Left lung (tissue), 4 donors: ENCODE measurements at regions not wholly inside any gene's neighbourhood (a gene's known extent, or its start where the extent isn't known, plus 50 kb on each side); places are given as distances from the start of the nearest gene placed in this dataset.

Experiments
- ATAC-seq: fragments of 200-7000 bp; cut with Tn5 transposase; one replicate; pipeline ENCODE4 v1.9.1; 2020; ENCODE audit warnings: moderate library complexity
- DNase-seq, 4 donors: peaks; one replicate each; pipeline ENCODE4 v3.0.0-alpha.2; 2013 to 2020
- H3K27ac ChIP-seq, 2 donors: fragments of 200-600 bp; sonication (generic) in 1 of 2; one replicate each; pipeline versions ENCODE4 v1.5.0 to v1.8.0; 2020 to 2021
- H3K27me3 ChIP-seq, 2 donors: fragments of 200-600 bp; sonication (generic) in 1 of 2; one replicate each; pipeline versions ENCODE4 v1.5.0 to v1.8.0; 2020 to 2021
- H3K36me3 ChIP-seq, 2 donors: fragments of 200-600 bp; sonication (generic) in 1 of 2; one replicate each; pipeline versions ENCODE4 v1.5.0 to v1.8.0; 2020 to 2021
- H3K4me1 ChIP-seq, 2 donors: fragments of 200-600 bp; one replicate each; pipeline ENCODE4 v1.8.0; 2021
- H3K4me3 ChIP-seq, 2 donors: fragments of 200-600 bp; sonication (generic) in 1 of 2; one replicate each; pipeline versions ENCODE4 v1.5.0 to v1.8.0; 2020 to 2021; ENCODE audit warnings: mild to moderate bottlenecking in 1 of 2
- H3K9me3 ChIP-seq, 2 donors: fragments of 200-600 bp; sonication (generic) in 1 of 2; one replicate each; pipeline versions ENCODE4 v1.5.0 to v1.8.0; 2020 to 2021
- intact Hi-C, 2 donors: fragments of 100-400 bp; cut with DNase I; formaldehyde crosslinking; loops; one replicate each; pipeline versions ENCODE4 v1.11.2 to v1.14.2; 2022
- TF ChIP-seq, protein P1 (sequence below), 2 donors: fragments of 200-600 bp; sonication (generic) in 1 of 2; IDR thresholded peaks; one replicate each; pipeline versions ENCODE4 v1.5.0 to v1.8.0; 2021; ENCODE audit warnings: antibody characterized with exemption in 2 of 2
- donor health status: DM: no; HTN: yes; CAD: no.
- donor health status: DM: no; HTN: no; CAD: no.

DNA sequence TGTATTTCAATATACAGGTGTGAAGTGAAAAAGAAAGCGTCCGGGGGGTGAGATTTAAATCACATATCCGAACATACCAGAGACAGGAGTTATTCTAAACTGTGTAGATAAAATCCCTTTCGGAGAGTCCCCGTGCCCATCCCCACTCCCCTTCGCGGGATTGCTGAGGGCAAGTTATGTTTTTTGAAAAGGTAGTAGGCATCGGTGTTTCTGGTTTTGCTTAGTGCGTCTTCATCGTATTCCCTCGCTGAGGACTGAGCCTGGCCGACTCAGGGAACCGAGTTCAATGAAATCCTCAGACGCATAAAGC lies 583.4 kb downstream of the ZEB2 start:
- peak overlapping the region; percentile 79 to 93 for H3K27ac ChIP-seq
- TF ChIP-seq, protein P1, sequence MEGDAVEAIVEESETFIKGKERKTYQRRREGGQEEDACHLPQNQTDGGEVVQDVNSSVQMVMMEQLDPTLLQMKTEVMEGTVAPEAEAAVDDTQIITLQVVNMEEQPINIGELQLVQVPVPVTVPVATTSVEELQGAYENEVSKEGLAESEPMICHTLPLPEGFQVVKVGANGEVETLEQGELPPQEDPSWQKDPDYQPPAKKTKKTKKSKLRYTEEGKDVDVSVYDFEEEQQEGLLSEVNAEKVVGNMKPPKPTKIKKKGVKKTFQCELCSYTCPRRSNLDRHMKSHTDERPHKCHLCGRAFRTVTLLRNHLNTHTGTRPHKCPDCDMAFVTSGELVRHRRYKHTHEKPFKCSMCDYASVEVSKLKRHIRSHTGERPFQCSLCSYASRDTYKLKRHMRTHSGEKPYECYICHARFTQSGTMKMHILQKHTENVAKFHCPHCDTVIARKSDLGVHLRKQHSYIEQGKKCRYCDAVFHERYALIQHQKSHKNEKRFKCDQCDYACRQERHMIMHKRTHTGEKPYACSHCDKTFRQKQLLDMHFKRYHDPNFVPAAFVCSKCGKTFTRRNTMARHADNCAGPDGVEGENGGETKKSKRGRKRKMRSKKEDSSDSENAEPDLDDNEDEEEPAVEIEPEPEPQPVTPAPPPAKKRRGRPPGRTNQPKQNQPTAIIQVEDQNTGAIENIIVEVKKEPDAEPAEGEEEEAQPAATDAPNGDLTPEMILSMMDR (IDR thresholded peaks at IDR 0.05) = no peak
- H3K9me3 ChIP-seq = no peaks in the 10 kb centered on the region
- H3K4me1 ChIP-seq = peaks cover 5 to 19% of the 10 kb centered on the region in 2 donors
- H3K4me3 ChIP-seq = peak overlapping the region; percentile 32 to 44
- DNase-seq (no peak), ATAC-seq (no peak)
- intact Hi-C loops = no loop called here
- H3K27me3 ChIP-seq = peaks cover 10 to 44% of the 10 kb centered on the region in 2 donors
- no peaks in the 10 kb centered on the region for H3K36me3 ChIP-seq

DNA sequence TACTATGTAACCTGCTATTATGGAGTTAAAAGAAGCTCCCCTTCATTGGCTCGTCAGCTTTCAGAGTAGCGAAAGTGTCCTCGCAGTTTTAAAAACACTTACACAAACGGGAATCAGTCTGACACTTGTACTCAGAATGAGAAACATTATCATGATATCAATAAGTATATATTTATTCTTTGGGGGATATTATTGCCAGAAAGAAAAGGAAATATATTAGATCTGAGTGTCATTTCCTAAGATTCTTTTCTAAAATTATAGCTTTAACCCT lies 584.5 kb downstream of the ZEB2 start:
- peaks cover 3 to 19% of the 10 kb centered on the region in 2 donors for H3K4me1 ChIP-seq
- TF ChIP-seq, protein P1 (IDR thresholded peaks at IDR 0.05) = no peak
- intact Hi-C loops = no loop called here

DNA sequence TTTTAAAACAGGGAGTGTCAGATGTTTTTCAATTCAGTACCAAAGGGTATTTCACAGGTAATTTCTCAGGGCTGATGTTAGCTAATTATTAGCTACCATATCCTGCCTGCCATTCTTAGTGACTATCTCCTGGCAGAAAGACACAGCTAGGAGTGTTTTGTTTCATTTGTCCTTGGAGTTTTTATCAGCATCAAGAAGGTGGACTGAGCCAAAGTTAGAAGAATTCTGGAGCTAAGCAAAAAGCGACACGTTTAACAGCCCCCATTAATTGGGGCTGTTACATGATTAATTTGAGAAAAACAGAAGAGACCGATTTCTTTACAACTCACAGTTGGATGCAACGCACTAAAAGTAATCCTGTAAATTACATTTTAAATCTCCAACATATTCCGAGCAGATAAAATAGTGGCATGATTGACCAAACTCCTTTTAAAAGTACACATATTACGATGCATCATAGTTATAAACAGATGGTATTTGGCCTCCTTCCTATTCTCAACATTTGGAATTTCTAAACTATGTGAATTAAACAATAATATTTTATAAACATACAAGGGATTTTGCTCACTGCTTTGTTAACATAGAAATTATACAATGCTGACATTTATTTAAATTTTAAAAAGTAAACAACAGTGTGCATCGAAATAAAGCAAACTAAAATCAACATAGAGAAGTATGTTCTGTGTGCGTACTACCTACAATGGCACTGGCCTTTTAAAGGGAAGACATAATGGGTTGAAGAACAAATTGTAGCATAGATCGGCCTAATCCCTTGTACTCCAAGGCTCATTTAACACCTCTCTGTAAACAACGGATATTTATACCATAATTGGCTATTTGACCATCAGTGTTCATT lies 585.1 kb downstream of the ZEB2 start:
- Histone ChIP-seq H3K4me1 (peaks cover 0 to 19% of the 10 kb centered on the region in 2 donors), H3K27ac (peak overlapping the region; percentile 79 to 93), H3K4me3 (no peak overlapping the region), H3K9me3 (no peaks in the 10 kb centered on the region), H3K27me3 (peaks cover 10 to 41% of the 10 kb centered on the region in 2 donors), H3K36me3 (no peaks in the 10 kb centered on the region)
- intact Hi-C loops = no loop called here
- DNase-seq (peak in 1 of 4 donors; percentile 60), ATAC-seq (no peak)
- TF ChIP-seq, protein P1 (IDR thresholded peaks at IDR 0.05) = no peak

More for the DNA sequence above, 584.5 kb downstream of the ZEB2 start:
- H3K4me3 ChIP-seq = no peak overlapping the region
- no peak for ATAC-seq
- no peaks in the 10 kb centered on the region for H3K9me3 ChIP-seq
- H3K27me3 ChIP-seq = peaks cover 10 to 44% of the 10 kb centered on the region in 2 donors
- DNase-seq = no peak
- peak overlapping the region; percentile 79 to 93 for H3K27ac ChIP-seq
- H3K36me3 ChIP-seq = no peaks in the 10 kb centered on the region

DNA sequence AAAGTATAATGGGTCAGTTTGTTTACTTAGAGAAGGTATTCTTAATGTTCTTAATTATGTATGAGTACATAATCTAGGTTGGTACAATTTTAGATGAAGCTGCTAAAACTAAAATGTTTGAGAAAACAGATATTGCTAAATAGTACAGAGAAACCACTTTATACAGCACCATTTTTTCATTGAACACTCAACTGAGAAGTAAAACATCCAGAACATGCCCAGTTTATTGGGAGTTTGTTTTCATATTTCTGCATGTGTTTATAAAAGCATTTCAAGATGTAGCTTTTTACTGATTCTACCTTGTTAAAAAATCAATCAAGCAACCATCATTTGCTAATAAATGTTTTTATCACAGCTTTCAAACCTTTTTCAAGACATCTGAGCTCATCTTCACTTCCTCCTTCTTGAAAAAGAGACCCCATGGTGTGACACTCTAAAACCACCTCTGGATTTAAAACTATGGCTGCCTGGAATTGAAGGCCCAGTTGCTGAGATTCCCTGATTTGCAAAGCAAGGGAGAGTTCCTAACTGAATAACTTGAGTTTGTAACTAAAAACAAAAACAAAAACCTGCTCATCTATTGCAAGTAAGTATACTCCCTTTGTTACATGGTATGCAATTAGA lies 585.9 kb downstream of the ZEB2 start:
- TF ChIP-seq, protein P1 (IDR thresholded peaks at IDR 0.05) = no peak
- Histone ChIP-seq H3K4me1 (peaks cover 0 to 19% of the 10 kb centered on the region in 2 donors), H3K27me3 (peaks cover 10 to 33% of the 10 kb centered on the region in 2 donors), H3K27ac (peak overlapping the region in 1 of 2 donors; percentile 93), H3K9me3 (no peaks in the 10 kb centered on the region), H3K4me3 (no peak overlapping the region), H3K36me3 (no peaks in the 10 kb centered on the region)
- no peak for ATAC-seq
- no peak for DNase-seq
- intact Hi-C loops = no loop called here

DNA sequence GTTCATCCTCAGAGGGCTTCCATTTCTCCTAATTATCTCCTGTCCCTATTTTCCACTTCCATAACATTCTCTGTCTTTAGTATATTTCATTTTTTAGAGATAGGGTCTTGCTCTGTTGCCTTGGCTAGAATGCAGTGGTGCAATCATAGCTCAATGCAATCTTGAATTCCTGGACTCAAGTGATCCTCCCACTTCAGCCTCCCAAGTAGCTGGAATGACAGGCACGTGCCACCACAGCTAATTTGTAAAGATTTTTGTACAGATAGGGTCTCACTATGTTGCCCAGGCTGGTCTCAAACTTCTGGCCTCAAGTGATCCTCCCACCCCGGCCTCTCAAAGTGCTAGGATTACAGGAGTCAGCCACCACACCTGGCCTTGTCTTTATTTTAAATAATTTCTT lies 589.0 kb downstream of the ZEB2 start:
- Histone ChIP-seq H3K27me3 (peaks cover 0 to 3% of the 10 kb centered on the region in 2 donors), H3K27ac (no peak overlapping the region), H3K4me1 (no peaks in the 10 kb centered on the region), H3K9me3 (no peaks in the 10 kb centered on the region), H3K36me3 (no peaks in the 10 kb centered on the region), H3K4me3 (no peak overlapping the region)
- ATAC-seq (no peak), DNase-seq (no peak)
- TF ChIP-seq, protein P1 (IDR thresholded peaks at IDR 0.05) = no peak
- intact Hi-C loops = no loop called here
